HEK293 (cell line): ENCODE measurements at regions not wholly inside any gene's neighbourhood (a gene's known extent, or its start where the extent isn't known, plus 50 kb on each side); places are given as distances from the start of the nearest gene placed in this dataset.

ENCODE experiments used
- CTCF ChIA-PET: fragments of 350-600 bp; formaldehyde crosslinking; extraction: SDS; loops from one replicate; lab custom pipeline; 2021; ENCODE audit warnings: antibody characterized with exemption; lab: Yijun Ruan, JAX
- POLR2A ChIA-PET: fragments of 300-600 bp; formaldehyde crosslinking; extraction: SDS; loops from one replicate; lab custom pipeline; 2020; ENCODE audit warnings: antibody characterized with exemption, inconsistent platforms; lab: Yijun Ruan, JAX
- H3K27ac ChIP-seq: fragments of 200-500 bp; sonication (Bioruptor generic); 2 replicates; pipeline ENCODE4 v1.5.1; 2014; ENCODE audit warnings: low read depth, low read length, control low read depth, inconsistent platforms; ENCODE audit errors: extremely low read depth
- H3K36me3 ChIP-seq, 2 experiments: fragments of 200-500 bp in 1 of 2; sonication (Bioruptor generic) in 1 of 2; 1 replicate in 1 of 2; 2 replicates in 1 of 2; pipeline ENCODE4 v1.5.1; 2014 to 2017; ENCODE audit warnings: inconsistent platforms in 2 of 2, low read length in 2 of 2; ENCODE audit not compliant: control insufficient read depth in 2 of 2, insufficient read depth in 1 of 2
- H3K4me1 ChIP-seq: fragments of 200-500 bp; sonication (Bioruptor generic); 2 replicates; pipeline ENCODE4 v1.5.1; 2014; ENCODE audit warnings: mild to moderate bottlenecking, low read length, inconsistent platforms; ENCODE audit not compliant: control insufficient read depth, insufficient read depth
- H3K4me3 ChIP-seq: 2 replicates; pipeline ENCODE4 v1.5.1; 2011; ENCODE audit warnings: low read depth, mild to moderate bottlenecking, control low read depth, low read length, moderate library complexity
- H3K9me3 ChIP-seq: fragments of 200-500 bp; sonication (Bioruptor generic); 2 replicates; pipeline ENCODE4 v1.5.1; 2014; ENCODE audit warnings: low read depth, low read length, inconsistent platforms; ENCODE audit not compliant: control insufficient read depth, insufficient read depth
- GLIS2 ChIP-seq: fragments of 450-650 bp; formaldehyde crosslinking; IDR thresholded peaks from 2 replicates; pipeline ENCODE4 v1.5.1; 2016; ENCODE audit warnings: missing biosample characterization, missing genetic modification characterization
- SALL2 ChIP-seq: fragments of 450-650 bp; formaldehyde crosslinking; IDR thresholded peaks from 2 replicates; pipeline ENCODE4 v1.5.0; 2017; ENCODE audit warnings: missing biosample characterization, mild to moderate bottlenecking, missing genetic modification characterization, borderline replicate concordance
- SCRT2 ChIP-seq: fragments of 450-650 bp; formaldehyde crosslinking; IDR thresholded peaks from 2 replicates; pipeline ENCODE4 v1.5.1; 2016; ENCODE audit warnings: missing biosample characterization, missing genetic modification characterization
- SP7 ChIP-seq: fragments of 450-650 bp; formaldehyde crosslinking; IDR thresholded peaks from 2 replicates; pipeline ENCODE4 v1.5.1; 2016; ENCODE audit warnings: missing biosample characterization, missing genetic modification characterization
- YY1 ChIP-seq: fragments of 450-650 bp; formaldehyde crosslinking; IDR thresholded peaks from 2 replicates; pipeline ENCODE4 v1.5.1; 2018; ENCODE audit warnings: missing biosample characterization, missing genetic modification characterization
- YY2 ChIP-seq: fragments of 450-650 bp; formaldehyde crosslinking; IDR thresholded peaks from 2 replicates; pipeline ENCODE4 v1.5.1; 2016; ENCODE audit warnings: missing biosample characterization, missing genetic modification characterization
- ZFP37 ChIP-seq: fragments of 450-650 bp; formaldehyde crosslinking; IDR thresholded peaks from 2 replicates; pipeline ENCODE4 v1.5.1; 2016; ENCODE audit warnings: missing biosample characterization, missing genetic modification characterization
- ZNF311 ChIP-seq: fragments of 450-650 bp; formaldehyde crosslinking; IDR thresholded peaks from 2 replicates; pipeline ENCODE4 v1.5.1; 2017; ENCODE audit warnings: missing biosample characterization, missing genetic modification characterization, borderline replicate concordance
- ZNF366 ChIP-seq: fragments of 450-650 bp; formaldehyde crosslinking; conservative IDR thresholded peaks from 2 replicates; pipeline ENCODE4 v1.5.1; 2016; ENCODE audit warnings: missing biosample characterization, missing genetic modification characterization
- ZNF404 ChIP-seq: fragments of 450-650 bp; formaldehyde crosslinking; IDR thresholded peaks from 2 replicates; pipeline ENCODE4 v1.5.1; 2017; ENCODE audit warnings: missing biosample characterization, missing genetic modification characterization
- ZNF416 ChIP-seq: fragments of 450-650 bp; formaldehyde crosslinking; IDR thresholded peaks from 2 replicates; pipeline ENCODE4 v1.5.1; 2016; ENCODE audit warnings: missing biosample characterization, missing genetic modification characterization
- ZNF544 ChIP-seq: fragments of 450-650 bp; formaldehyde crosslinking; IDR thresholded peaks from 2 replicates; pipeline ENCODE4 v1.5.0; 2017; ENCODE audit warnings: missing biosample characterization, missing genetic modification characterization
- ZNF549 ChIP-seq: fragments of 450-650 bp; IDR thresholded peaks from 2 replicates; pipeline ENCODE4 v1.5.1; 2018; ENCODE audit warnings: missing biosample characterization, missing genetic modification characterization, mild to moderate bottlenecking, inconsistent platforms, moderate library complexity
- ZNF561 ChIP-seq: fragments of 450-650 bp; IDR thresholded peaks from 2 replicates; pipeline ENCODE4 v1.5.1; 2018; ENCODE audit warnings: missing biosample characterization, missing genetic modification characterization, borderline replicate concordance
- ZNF600 ChIP-seq: fragments of 450-650 bp; formaldehyde crosslinking; IDR thresholded peaks from 2 replicates; pipeline ENCODE4 v1.5.1; 2016; ENCODE audit warnings: missing biosample characterization, missing genetic modification characterization
- ZNF610 ChIP-seq: fragments of 450-650 bp; formaldehyde crosslinking; IDR thresholded peaks from 2 replicates; pipeline ENCODE4 v1.5.1; 2016; ENCODE audit warnings: missing biosample characterization, missing genetic modification characterization, borderline replicate concordance
- ZNF792 ChIP-seq: fragments of 450-650 bp; formaldehyde crosslinking; IDR thresholded peaks from 2 replicates; pipeline ENCODE4 v1.5.1; 2016; ENCODE audit warnings: missing biosample characterization, missing genetic modification characterization
- TF ChIP-seq, protein P1 (sequence below): fragments of 450-650 bp; formaldehyde crosslinking; IDR thresholded peaks from 2 replicates; pipeline ENCODE4 v1.5.1; 2016; ENCODE audit warnings: missing biosample characterization, missing genetic modification characterization
- TF ChIP-seq, protein P2 (sequence below): fragments of 450-650 bp; formaldehyde crosslinking; IDR thresholded peaks from 2 replicates; pipeline ENCODE4 v1.5.1; 2016; ENCODE audit warnings: missing biosample characterization, missing genetic modification characterization
- TF ChIP-seq, protein P3 (sequence below): fragments of 450-650 bp; formaldehyde crosslinking; IDR thresholded peaks from 2 replicates; pipeline ENCODE4 v1.5.1; 2016; ENCODE audit warnings: missing biosample characterization, missing genetic modification characterization

DNA sequence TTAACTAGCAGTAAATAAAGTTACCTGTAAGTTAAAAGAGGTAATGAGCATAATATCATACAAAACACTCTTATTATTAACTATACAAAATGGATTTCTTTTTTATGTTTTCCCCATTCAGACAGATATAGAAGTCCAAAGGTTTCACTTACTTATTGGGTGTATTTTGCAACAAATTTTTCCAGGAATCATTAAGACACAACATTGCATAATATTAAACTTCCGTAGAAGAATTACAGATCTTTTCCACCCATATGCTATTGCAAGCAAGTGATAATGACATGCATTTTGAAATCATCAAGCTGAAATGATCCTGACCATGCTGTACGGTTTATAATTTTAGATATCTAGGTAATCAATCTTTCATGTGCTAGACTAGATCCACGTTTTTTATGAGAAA is 957.0 kb downstream of the NCAM2 start (continued):
- TF ChIP-seq, protein P1, sequence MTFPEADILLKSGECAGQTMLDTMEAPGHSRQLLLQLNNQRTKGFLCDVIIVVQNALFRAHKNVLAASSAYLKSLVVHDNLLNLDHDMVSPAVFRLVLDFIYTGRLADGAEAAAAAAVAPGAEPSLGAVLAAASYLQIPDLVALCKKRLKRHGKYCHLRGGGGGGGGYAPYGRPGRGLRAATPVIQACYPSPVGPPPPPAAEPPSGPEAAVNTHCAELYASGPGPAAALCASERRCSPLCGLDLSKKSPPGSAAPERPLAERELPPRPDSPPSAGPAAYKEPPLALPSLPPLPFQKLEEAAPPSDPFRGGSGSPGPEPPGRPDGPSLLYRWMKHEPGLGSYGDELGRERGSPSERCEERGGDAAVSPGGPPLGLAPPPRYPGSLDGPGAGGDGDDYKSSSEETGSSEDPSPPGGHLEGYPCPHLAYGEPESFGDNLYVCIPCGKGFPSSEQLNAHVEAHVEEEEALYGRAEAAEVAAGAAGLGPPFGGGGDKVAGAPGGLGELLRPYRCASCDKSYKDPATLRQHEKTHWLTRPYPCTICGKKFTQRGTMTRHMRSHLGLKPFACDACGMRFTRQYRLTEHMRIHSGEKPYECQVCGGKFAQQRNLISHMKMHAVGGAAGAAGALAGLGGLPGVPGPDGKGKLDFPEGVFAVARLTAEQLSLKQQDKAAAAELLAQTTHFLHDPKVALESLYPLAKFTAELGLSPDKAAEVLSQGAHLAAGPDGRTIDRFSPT (tag by site-specific recombination) = no peak
- TF ChIP-seq ZNF416 (tag by site-specific recombination) = no peak
- TF ChIP-seq ZNF600 (tag by site-specific recombination) = no peak
- no peak for TF ChIP-seq ZNF544 (tag by site-specific recombination)
- TF ChIP-seq YY1 (tag by site-specific recombination) = no peak
- no peak for TF ChIP-seq ZNF549
- TF ChIP-seq, protein P2, sequence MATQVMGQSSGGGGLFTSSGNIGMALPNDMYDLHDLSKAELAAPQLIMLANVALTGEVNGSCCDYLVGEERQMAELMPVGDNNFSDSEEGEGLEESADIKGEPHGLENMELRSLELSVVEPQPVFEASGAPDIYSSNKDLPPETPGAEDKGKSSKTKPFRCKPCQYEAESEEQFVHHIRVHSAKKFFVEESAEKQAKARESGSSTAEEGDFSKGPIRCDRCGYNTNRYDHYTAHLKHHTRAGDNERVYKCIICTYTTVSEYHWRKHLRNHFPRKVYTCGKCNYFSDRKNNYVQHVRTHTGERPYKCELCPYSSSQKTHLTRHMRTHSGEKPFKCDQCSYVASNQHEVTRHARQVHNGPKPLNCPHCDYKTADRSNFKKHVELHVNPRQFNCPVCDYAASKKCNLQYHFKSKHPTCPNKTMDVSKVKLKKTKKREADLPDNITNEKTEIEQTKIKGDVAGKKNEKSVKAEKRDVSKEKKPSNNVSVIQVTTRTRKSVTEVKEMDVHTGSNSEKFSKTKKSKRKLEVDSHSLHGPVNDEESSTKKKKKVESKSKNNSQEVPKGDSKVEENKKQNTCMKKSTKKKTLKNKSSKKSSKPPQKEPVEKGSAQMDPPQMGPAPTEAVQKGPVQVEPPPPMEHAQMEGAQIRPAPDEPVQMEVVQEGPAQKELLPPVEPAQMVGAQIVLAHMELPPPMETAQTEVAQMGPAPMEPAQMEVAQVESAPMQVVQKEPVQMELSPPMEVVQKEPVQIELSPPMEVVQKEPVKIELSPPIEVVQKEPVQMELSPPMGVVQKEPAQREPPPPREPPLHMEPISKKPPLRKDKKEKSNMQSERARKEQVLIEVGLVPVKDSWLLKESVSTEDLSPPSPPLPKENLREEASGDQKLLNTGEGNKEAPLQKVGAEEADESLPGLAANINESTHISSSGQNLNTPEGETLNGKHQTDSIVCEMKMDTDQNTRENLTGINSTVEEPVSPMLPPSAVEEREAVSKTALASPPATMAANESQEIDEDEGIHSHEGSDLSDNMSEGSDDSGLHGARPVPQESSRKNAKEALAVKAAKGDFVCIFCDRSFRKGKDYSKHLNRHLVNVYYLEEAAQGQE (tag by site-specific recombination) = no peak
- no peak for TF ChIP-seq ZNF311 (tag by site-specific recombination)
- no peak for TF ChIP-seq ZNF404 (tag by site-specific recombination)
- TF ChIP-seq, protein P3, sequence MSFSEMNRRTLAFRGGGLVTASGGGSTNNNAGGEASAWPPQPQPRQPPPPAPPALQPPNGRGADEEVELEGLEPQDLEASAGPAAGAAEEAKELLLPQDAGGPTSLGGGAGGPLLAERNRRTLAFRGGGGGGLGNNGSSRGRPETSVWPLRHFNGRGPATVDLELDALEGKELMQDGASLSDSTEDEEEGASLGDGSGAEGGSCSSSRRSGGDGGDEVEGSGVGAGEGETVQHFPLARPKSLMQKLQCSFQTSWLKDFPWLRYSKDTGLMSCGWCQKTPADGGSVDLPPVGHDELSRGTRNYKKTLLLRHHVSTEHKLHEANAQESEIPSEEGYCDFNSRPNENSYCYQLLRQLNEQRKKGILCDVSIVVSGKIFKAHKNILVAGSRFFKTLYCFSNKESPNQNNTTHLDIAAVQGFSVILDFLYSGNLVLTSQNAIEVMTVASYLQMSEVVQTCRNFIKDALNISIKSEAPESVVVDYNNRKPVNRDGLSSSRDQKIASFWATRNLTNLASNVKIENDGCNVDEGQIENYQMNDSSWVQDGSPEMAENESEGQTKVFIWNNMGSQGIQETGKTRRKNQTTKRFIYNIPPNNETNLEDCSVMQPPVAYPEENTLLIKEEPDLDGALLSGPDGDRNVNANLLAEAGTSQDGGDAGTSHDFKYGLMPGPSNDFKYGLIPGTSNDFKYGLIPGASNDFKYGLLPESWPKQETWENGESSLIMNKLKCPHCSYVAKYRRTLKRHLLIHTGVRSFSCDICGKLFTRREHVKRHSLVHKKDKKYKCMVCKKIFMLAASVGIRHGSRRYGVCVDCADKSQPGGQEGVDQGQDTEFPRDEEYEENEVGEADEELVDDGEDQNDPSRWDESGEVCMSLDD (tag by site-specific recombination) = no peak
- TF ChIP-seq ZNF366 (tag by site-specific recombination) = no peak

DNA sequence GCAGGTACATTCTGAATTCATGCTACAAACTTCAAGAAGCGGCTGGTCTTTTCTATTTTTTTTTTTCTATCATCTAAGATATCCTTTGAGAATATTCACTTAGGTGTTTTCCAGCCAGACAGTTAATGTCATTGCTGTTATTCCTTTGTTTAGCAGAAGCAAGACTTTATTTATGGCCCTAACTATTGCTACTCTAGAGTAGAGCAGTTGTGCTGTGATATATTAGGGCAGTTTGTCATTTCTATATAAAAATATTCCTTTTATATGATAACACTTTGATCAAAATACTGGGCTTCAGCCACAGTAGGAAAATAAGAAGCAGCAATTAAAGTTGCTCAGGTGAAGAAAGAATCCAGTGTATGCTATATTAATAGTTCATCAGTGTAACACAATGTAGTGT is 959.3 kb downstream of the NCAM2 start:
- POLR2A ChIA-PET = no interaction called here
- Histone ChIP-seq H3K4me1 (no peaks in the 10 kb centered on the region), H3K36me3 (no peaks in the 10 kb centered on the region), H3K27ac (no peak overlapping the region), H3K9me3 (no peaks in the 10 kb centered on the region), H3K4me3 (no peak overlapping the region)
- CTCF ChIA-PET = no interaction called here
- TF ChIP-seq SCRT2 (tag by site-specific recombination) (no peak), YY2 (no peak), ZNF610 (no peak), ZNF561 (tag by site-specific recombination) (no peak), SP7 (tag by site-specific recombination) (no peak), GLIS2 (tag by site-specific recombination) (no peak), ZFP37 (no peak), ZNF792 (tag by site-specific recombination) (no peak), SALL2 (no peak)
